IPS-15b (cell line): ENCODE measurements at regions not wholly inside any gene's neighbourhood (a gene's known extent, or its start where the extent isn't known, plus 50 kb on each side); places are given as distances from the start of the nearest gene placed in this dataset.
"Not testable (repeated sequence)": the region's sequence is repeated elsewhere in the genome, so short reads cannot be mapped to it uniquely, and the experiment has no call there.

Experiments used
- H3K27me3 ChIP-seq: one replicate; pipeline ENCODE4 v1.6.1; 2013; ENCODE audit warnings: low read length; ENCODE audit not compliant: control insufficient read depth, insufficient read depth
- H3K36me3 ChIP-seq: one replicate; pipeline ENCODE4 v1.6.1; 2013; ENCODE audit warnings: low read length; ENCODE audit not compliant: control insufficient read depth, insufficient read depth
- H3K4me1 ChIP-seq: one replicate; pipeline ENCODE4 v1.6.1; 2013; ENCODE audit warnings: mild to moderate bottlenecking, low read length; ENCODE audit not compliant: control insufficient read depth, insufficient read depth
- H3K4me3 ChIP-seq: one replicate; pipeline ENCODE4 v1.5.1; 2013; ENCODE audit warnings: low read depth, low read length
- H3K9ac ChIP-seq: one replicate; pipeline ENCODE4 v1.6.1; 2013; ENCODE audit warnings: low read depth, mild to moderate bottlenecking, low read length
- H3K9me3 ChIP-seq: one replicate; pipeline ENCODE4 v1.6.1; 2013; ENCODE audit warnings: mild to moderate bottlenecking, low read length; ENCODE audit not compliant: control insufficient read depth, insufficient read depth

DNA sequence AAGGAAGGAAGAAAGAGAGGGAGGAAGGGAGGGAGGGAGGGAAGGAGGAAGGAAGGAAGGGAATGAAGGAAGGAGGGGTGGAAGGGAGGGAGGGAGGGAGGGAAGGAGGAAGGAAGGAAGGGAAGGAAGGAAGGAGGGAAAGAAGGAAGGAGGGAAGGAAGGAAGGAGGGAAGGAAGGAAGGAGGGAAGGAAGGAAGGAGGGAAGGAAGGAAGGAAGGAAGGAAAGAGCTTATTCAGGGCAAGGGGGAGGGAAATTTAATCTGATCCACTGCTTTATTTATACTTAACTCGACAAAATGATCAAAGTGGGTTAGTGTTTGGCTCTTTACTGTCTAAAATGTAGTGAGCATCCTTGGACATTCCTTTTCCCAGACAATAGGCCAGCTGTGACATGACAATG lies 985.2 kb upstream of the FANCL start:
- not testable (repeated sequence) for H3K27me3 ChIP-seq, H3K9ac ChIP-seq, H3K4me1 ChIP-seq, H3K4me3 ChIP-seq, H3K36me3 ChIP-seq, H3K9me3 ChIP-seq

DNA sequence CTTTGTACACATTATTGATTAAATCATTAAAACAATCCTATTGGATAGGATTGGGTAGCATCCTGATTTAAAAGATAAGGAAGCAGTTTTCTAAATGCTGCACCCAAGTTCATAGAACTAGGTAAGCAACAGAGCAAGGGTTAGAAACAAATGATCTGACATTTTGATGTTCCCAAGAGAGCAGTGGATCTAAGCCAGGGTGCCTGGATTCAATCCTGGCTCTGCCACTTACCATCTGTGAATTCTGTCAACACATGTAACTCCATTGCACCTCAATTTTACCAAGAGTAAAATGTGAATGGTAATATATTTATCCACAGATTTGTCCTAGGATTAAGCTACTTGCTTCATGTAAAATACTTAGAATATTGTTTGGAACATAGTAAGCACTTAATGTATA lies 982.6 kb upstream of the FANCL start:
- Histone ChIP-seq H3K9ac (no peak overlapping the region), H3K4me3 (no peak overlapping the region), H3K36me3 (no peaks in the 10 kb centered on the region), H3K9me3 (no peaks in the 10 kb centered on the region), H3K4me1 (no peaks in the 10 kb centered on the region), H3K27me3 (no peaks in the 10 kb centered on the region)

DNA sequence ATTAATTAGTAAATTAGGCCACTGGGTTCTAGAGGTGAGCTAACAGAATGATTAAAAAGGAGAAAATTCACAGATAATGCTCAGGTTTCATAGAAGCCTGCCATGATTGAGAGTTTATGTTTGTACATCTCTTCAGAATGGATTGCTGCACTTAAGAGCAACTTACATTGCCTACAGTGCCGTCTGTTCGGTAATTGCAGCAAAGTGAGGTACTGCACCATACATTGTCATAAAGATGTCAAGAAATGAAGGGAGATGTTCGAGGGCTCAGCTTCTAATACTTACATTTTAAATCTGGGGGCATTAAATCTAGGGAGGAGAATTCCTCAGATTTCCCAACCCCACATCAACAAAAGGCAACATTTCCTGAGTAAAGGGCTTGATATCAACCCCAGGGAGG lies 976.2 kb upstream of the FANCL start:
- no peak overlapping the region for H3K4me3 ChIP-seq
- H3K9ac ChIP-seq, result no peak overlapping the region
- H3K27me3 ChIP-seq, result no peaks in the 10 kb centered on the region
- H3K9me3 ChIP-seq, result no peaks in the 10 kb centered on the region
- no peaks in the 10 kb centered on the region for H3K36me3 ChIP-seq
- no peaks in the 10 kb centered on the region for H3K4me1 ChIP-seq

DNA sequence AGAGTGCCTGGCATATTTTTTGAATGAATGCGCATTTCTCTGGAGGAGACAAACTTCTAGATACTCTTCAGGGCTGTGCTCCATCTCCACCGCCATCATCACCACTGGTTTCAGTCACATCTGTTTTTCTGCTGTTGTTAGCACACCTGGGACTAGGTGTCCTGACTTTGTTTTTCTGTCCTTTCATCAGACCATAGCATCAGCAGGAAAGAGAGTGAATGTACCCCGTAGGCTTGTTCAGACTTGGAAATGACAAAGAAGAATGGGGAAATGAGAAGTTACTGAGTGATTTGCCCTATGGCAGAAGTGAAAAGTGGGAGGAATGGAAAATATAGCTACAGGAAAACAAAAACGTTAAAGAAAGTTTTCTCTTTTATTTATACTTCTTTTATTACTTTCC lies 965.2 kb upstream of the FANCL start:
- H3K4me1 ChIP-seq, result no peaks in the 10 kb centered on the region
- no peak overlapping the region for H3K4me3 ChIP-seq
- H3K36me3 ChIP-seq, result no peaks in the 10 kb centered on the region
- no peaks in the 10 kb centered on the region for H3K27me3 ChIP-seq
- H3K9me3 ChIP-seq, result no peaks in the 10 kb centered on the region
- no peak overlapping the region for H3K9ac ChIP-seq

DNA sequence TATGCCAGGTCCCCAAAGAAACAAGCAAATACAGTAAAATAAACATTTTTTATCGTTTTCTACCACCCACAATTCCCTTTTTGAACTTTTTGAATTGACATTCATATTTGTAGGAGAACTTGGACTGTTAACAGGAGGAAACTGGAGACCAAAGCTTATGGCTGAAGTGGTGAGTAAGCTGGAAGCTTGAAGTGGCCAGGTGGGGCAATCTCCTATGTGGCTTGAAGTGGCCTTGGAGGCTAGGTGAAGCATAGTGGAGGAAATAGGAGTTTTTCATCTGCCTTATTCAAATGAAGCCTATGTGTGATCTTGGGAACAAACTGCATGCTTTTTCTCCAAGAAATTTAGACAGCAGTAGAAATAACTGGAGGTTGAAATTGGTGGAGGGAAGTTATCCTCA lies 962.9 kb upstream of the FANCL start:
- Histone ChIP-seq H3K9ac (no peak overlapping the region), H3K4me1 (no peaks in the 10 kb centered on the region), H3K36me3 (no peaks in the 10 kb centered on the region), H3K4me3 (no peak overlapping the region), H3K9me3 (no peaks in the 10 kb centered on the region), H3K27me3 (no peaks in the 10 kb centered on the region)

DNA sequence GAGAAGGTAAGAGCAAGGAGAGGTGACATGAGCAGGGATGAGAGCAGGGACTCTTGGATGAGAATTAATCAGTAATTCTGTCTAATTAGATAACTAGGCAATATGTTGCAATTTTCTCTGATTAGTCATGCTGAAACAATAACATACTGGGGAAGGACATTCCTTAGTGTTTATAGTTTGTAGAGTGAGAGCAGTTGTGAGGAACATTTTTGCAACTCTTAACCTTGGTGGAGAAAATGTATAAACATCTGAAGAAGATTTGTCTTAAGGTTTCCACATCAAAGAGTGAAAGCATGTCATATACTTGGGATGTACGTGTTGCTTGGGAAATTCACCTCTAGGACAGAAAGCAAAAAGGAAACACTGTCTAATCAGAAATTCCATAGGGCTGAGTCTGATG lies 955.4 kb upstream of the FANCL start:
- Histone ChIP-seq H3K4me1 (no peaks in the 10 kb centered on the region), H3K4me3 (no peak overlapping the region), H3K9me3 (no peaks in the 10 kb centered on the region), H3K27me3 (no peaks in the 10 kb centered on the region), H3K9ac (no peak overlapping the region), H3K36me3 (no peaks in the 10 kb centered on the region)

DNA sequence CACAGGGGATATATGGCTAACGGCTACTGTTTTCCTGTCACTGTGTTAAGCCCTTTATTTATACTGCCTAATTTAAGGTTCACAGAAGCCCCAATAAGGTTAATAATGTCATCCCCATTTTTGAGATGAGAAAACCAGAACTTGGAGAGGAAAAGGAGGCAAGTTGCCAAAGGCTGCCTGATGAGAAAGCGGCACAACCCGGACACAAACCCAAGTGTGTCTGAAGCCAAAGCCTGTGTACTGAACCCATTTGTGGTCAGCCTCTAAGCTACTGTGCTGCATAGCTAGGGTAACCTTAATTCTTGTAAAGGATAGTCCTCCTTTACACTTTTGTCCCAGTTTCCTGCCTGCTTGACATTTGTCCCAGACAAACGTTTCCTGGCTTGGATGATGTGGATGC lies 954.7 kb upstream of the FANCL start:
- H3K9me3 ChIP-seq, result no peaks in the 10 kb centered on the region
- H3K36me3 ChIP-seq, result no peaks in the 10 kb centered on the region
- no peak overlapping the region for H3K4me3 ChIP-seq
- H3K4me1 ChIP-seq, result no peaks in the 10 kb centered on the region
- no peak overlapping the region for H3K9ac ChIP-seq
- H3K27me3 ChIP-seq, result no peaks in the 10 kb centered on the region

DNA sequence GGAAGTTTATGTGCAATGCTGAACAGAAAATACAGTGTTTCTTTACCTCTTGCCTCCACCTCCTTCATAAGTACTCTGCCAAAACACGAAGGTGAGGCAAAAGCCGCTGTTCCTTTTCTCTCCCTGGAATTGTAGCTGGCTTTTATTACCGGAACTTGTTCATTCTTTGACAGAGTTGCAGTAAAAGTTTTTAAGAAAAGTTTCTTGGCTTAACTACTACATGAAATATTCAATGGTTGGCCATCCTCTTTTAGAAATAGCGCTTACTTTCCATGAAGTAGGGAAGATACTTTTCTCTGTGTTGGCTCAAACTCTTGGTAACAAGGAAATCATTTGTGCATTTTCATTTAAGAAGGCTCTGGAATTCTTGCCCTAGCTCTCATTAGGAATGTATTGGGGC lies 950.7 kb upstream of the FANCL start:
- no peaks in the 10 kb centered on the region for H3K36me3 ChIP-seq
- no peaks in the 10 kb centered on the region for H3K27me3 ChIP-seq
- no peaks in the 10 kb centered on the region for H3K4me1 ChIP-seq

DNA sequence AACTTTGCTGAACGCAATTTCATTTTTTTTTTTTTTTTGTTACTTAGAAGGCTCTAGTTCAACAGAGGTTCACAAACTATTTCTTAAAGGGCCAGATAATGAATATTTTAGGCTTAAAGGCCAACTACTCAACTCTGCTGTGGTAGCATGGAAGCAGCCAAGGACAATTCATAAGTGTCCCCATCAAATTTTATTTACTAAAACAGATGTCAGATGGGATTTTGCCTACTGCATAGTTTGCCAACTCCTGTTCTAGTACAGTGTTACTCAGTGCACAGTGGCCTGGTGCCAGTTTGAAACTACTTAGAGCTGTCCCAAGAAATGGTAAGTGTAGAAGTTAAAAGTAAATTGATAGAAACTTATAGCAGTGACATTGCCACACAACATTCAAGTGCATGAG lies 949.4 kb upstream of the FANCL start:
- H3K27me3 ChIP-seq, result no peaks in the 10 kb centered on the region
- H3K4me3 ChIP-seq, result no peak overlapping the region
- H3K9me3 ChIP-seq, result no peaks in the 10 kb centered on the region
- no peaks in the 10 kb centered on the region for H3K4me1 ChIP-seq
- H3K36me3 ChIP-seq, result no peaks in the 10 kb centered on the region
- no peak overlapping the region for H3K9ac ChIP-seq

More for the DNA sequence above, 950.7 kb upstream of the FANCL start:
- Histone ChIP-seq H3K9me3 (no peaks in the 10 kb centered on the region), H3K4me3 (no peak overlapping the region), H3K9ac (no peak overlapping the region)

DNA sequence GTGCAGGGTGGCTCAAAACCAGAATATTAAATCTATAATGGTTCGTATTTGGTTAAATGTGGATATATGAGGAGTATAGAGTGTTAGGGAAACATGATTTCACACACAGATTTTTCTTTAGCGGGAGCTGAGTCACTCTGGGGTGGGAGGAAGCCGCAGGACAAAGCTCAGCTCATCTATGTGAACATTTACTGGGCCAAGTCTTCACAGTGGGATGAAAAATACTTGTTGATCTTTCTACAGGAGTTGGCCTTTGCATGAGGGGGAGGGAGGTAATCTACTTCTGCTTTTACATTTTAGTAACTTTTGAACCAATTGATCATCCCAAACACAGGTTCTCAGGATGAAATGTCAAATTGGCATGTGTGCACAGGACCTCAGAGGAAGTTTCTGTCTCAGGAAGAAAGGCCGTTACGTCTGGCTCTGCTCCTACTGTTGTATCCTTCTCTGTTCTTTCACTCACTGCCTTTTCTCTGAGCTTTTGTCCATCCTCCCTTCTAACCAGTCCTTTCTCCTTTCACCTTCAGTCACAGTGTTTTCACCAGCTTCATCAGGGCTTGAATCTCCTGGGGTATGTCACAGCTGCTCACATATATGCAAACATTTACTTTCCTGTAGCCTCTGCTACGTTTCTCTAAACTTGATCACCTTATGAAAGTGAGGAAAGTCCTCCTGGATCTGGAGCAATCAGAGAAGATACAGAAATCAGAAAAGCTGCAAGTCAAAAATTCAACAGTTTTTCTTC lies 943.3 kb upstream of the FANCL start:
- Histone ChIP-seq H3K27me3 (no peaks in the 10 kb centered on the region), H3K36me3 (no peaks in the 10 kb centered on the region), H3K4me1 (no peaks in the 10 kb centered on the region), H3K9me3 (no peaks in the 10 kb centered on the region), H3K4me3 (no peak overlapping the region), H3K9ac (no peak overlapping the region)

DNA sequence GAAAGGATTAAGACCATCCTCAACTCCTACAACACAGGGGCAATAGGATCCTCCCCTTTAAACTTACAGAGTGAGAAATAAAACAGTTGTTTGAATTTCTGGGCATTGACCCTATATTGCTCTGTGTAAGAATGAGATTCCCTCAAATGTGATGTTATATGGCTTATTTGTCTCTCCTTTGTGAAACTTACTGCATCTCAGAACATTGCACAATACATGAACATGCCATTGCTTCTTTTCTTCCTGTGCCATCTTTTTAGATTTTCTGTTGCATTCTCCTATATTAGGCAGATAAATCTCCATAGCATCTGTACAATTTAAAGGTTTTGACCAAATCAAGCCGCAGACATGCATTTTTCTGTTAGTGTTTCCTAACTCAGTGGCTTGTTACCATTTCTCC lies 941.9 kb upstream of the FANCL start:
- no peaks in the 10 kb centered on the region for H3K27me3 ChIP-seq
- H3K4me3 ChIP-seq, result no peak overlapping the region

DNA sequence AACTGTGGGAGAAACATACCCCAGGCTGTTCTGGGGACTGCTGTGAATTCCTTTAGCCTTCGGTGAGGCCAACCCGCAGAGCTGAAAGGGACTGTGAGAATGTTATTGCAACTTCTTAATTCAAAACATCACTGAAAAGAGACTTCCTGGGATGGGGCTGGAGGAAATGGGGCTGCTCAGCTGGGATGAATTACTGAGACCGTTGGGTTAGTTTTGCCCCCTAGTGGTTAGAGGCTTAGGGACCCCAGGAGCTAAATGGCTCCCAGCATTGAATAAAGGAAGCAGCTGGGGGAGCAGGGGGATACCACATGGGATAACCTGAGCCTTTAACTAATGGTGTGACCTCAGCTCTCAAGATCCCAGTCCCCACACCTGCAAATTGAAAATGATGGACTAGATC lies 941.1 kb upstream of the FANCL start:
- H3K4me3 ChIP-seq, result no peak overlapping the region
- H3K4me1 ChIP-seq, result no peaks in the 10 kb centered on the region
- no peaks in the 10 kb centered on the region for H3K9me3 ChIP-seq
- H3K36me3 ChIP-seq, result no peaks in the 10 kb centered on the region
- no peak overlapping the region for H3K9ac ChIP-seq
- H3K27me3 ChIP-seq, result no peaks in the 10 kb centered on the region

More for the DNA sequence above, 941.9 kb upstream of the FANCL start:
- H3K36me3 ChIP-seq, result no peaks in the 10 kb centered on the region
- no peaks in the 10 kb centered on the region for H3K9me3 ChIP-seq
- no peaks in the 10 kb centered on the region for H3K4me1 ChIP-seq
- no peak overlapping the region for H3K9ac ChIP-seq
